Sigmoid colon (tissue), 4 donors: ENCODE measurements at regions not wholly inside any gene's neighbourhood (a gene's known extent, or its start where the extent isn't known, plus 50 kb on each side); places are given as distances from the start of the nearest gene placed in this dataset.

ENCODE experiments used
- CTCF ChIP-seq, 4 experiments: fragments of 450-650 bp in 3 of 4; fragments of 200-600 bp in 1 of 4; IDR thresholded peaks; one replicate each; pipeline ENCODE4 v1.5.1; 2016 to 2019; ENCODE audit warnings: antibody characterized with exemption in 4 of 4, mild to moderate bottlenecking in 3 of 4, moderate library complexity in 2 of 4
- EP300 ChIP-seq, 4 donors: sonication (generic); formaldehyde crosslinking; IDR thresholded peaks; one replicate each; pipeline ENCODE4 v1.6.1; 2017; ENCODE audit warnings: antibody characterized with exemption in 4 of 4
- POLR2A ChIP-seq, 2 donors: fragments of 450-650 bp; IDR thresholded peaks; one replicate each; pipeline ENCODE4 v1.6.1; 2016; ENCODE audit warnings: antibody characterized with exemption in 2 of 2, mild to moderate bottlenecking in 2 of 2, moderate library complexity in 2 of 2
- POLR2AphosphoS5 ChIP-seq, 4 donors: sonication (generic); formaldehyde crosslinking; IDR thresholded peaks; one replicate each; pipeline ENCODE4 v1.6.1; 2017; ENCODE audit warnings: antibody characterized with exemption in 4 of 4

GRCh38 chr4:181281451-181281850 lies 961.8 kb upstream of the TENM3 start:
- TF ChIP-seq POLR2AphosphoS5 (IDR thresholded peaks at IDR 0.05) = no peak
- no peak for TF ChIP-seq CTCF (IDR thresholded peaks at IDR 0.05)
- no peak for TF ChIP-seq EP300 (IDR thresholded peaks at IDR 0.05)
- no peak for TF ChIP-seq POLR2A (IDR thresholded peaks at IDR 0.05)
